H9 (cell line): ENCODE measurements at regions not wholly inside any gene's neighbourhood (a gene's known extent, or its start where the extent isn't known, plus 50 kb on each side); places are given as distances from the start of the nearest gene placed in this dataset.

Experiments
- DNase-seq: peaks from one replicate; pipeline ENCODE4 v3.0.0-alpha.2; 2017
- H2AFZ ChIP-seq: one replicate; pipeline ENCODE4 v1.6.1; 2013; ENCODE audit warnings: mild to moderate bottlenecking, low read length, control low read depth, moderate library complexity
- H2AK5ac ChIP-seq: 2 replicates; pipeline ENCODE4 v1.6.1; 2013; ENCODE audit warnings: low read length, control low read depth, mixed read lengths; ENCODE audit not compliant: insufficient read length
- H2BK120ac ChIP-seq: one replicate; pipeline ENCODE4 v1.6.1; 2013; ENCODE audit warnings: low read depth, mild to moderate bottlenecking, low read length, control low read depth, inconsistent platforms; ENCODE audit not compliant: poor library complexity, severe bottlenecking
- H2BK12ac ChIP-seq: 2 replicates; pipeline ENCODE4 v1.6.1; 2013; ENCODE audit warnings: low read length, control low read depth, mixed read lengths, low read depth; ENCODE audit not compliant: insufficient read length
- H2BK15ac ChIP-seq: 2 replicates; pipeline ENCODE4 v1.6.1; 2013; ENCODE audit warnings: low read depth, low read length, control low read depth
- H2BK20ac ChIP-seq: one replicate; pipeline ENCODE4 v1.6.1; 2013; ENCODE audit warnings: low read depth, mild to moderate bottlenecking, low read length, control low read depth, inconsistent platforms; ENCODE audit not compliant: poor library complexity, severe bottlenecking
- H2BK5ac ChIP-seq: 2 replicates; pipeline ENCODE4 v1.6.1; 2013; ENCODE audit warnings: low read length, control low read depth, mixed read lengths; ENCODE audit not compliant: insufficient read length
- H3K14ac ChIP-seq: 2 replicates; pipeline ENCODE4 v1.6.1; 2013; ENCODE audit warnings: low read length, control low read depth; ENCODE audit not compliant: insufficient read depth
- H3K18ac ChIP-seq: 2 replicates; pipeline ENCODE4 v1.6.1; 2013; ENCODE audit warnings: low read depth, mild to moderate bottlenecking, mixed read lengths, low read length, control low read depth; ENCODE audit not compliant: insufficient read length
- H3K23ac ChIP-seq: 2 replicates; pipeline ENCODE4 v1.6.1; 2013; ENCODE audit warnings: low read length, control low read depth, mixed read lengths, low read depth; ENCODE audit not compliant: insufficient read length
- H3K23me2 ChIP-seq: 2 replicates; pipeline ENCODE4 v1.6.1; 2013; ENCODE audit warnings: low read depth, mild to moderate bottlenecking, mixed read lengths, low read length, control low read depth; ENCODE audit not compliant: insufficient read length, poor library complexity, severe bottlenecking
- H3K27ac ChIP-seq: 2 replicates; pipeline ENCODE4 v1.5.1; 2013; ENCODE audit warnings: low read length, control low read depth, mixed read lengths, low read depth; ENCODE audit not compliant: insufficient read length
- H3K27me3 ChIP-seq: 2 replicates; pipeline ENCODE4 v1.6.1; 2013; ENCODE audit warnings: low read length, control low read depth, inconsistent platforms; ENCODE audit not compliant: insufficient read depth
- H3K4ac ChIP-seq: 2 replicates; pipeline ENCODE4 v1.6.1; 2013; ENCODE audit warnings: low read depth, mild to moderate bottlenecking, control low read depth, inconsistent platforms, low read length, moderate library complexity
- H3K4me1 ChIP-seq: 2 replicates; pipeline ENCODE4 v1.6.1; 2013; ENCODE audit warnings: low read length, control low read depth, inconsistent platforms; ENCODE audit not compliant: insufficient read depth
- H3K4me2 ChIP-seq: 2 replicates; pipeline ENCODE4 v1.6.1; 2013; ENCODE audit warnings: low read length, control low read depth, mixed read lengths; ENCODE audit not compliant: insufficient read length, insufficient read depth
- H3K56ac ChIP-seq: 2 replicates; pipeline ENCODE4 v1.6.1; 2013; ENCODE audit warnings: low read depth, mild to moderate bottlenecking, mixed read lengths, low read length, control low read depth; ENCODE audit not compliant: insufficient read length
- H3K79me1 ChIP-seq: 2 replicates; pipeline ENCODE4 v1.6.1; 2013; ENCODE audit warnings: low read depth, mild to moderate bottlenecking, moderate library complexity, low read length, control low read depth, inconsistent platforms; ENCODE audit not compliant: insufficient read depth, poor library complexity, severe bottlenecking
- H3K79me2 ChIP-seq: 2 replicates; pipeline ENCODE4 v1.6.1; 2013; ENCODE audit warnings: low read length, control low read depth, inconsistent platforms; ENCODE audit not compliant: insufficient read depth
- H3K9ac ChIP-seq: 2 replicates; pipeline ENCODE4 v1.6.1; 2013; ENCODE audit warnings: low read length, control low read depth, mixed read lengths; ENCODE audit not compliant: insufficient read length; ENCODE audit errors: extremely low read depth
- H3K9me3 ChIP-seq: one replicate; pipeline ENCODE4 v1.6.1; 2013; ENCODE audit warnings: low read depth, low read length, inconsistent platforms; ENCODE audit not compliant: control insufficient read depth
- H3T11ph ChIP-seq: one replicate; pipeline ENCODE4 v1.6.1; 2013; ENCODE audit warnings: mild to moderate bottlenecking, low read length, control low read depth, inconsistent platforms
- H4K20me1 ChIP-seq: one replicate; pipeline ENCODE4 v1.6.1; 2013; ENCODE audit not compliant: control insufficient read depth, insufficient read length, insufficient read depth
- H4K5ac ChIP-seq: 2 replicates; pipeline ENCODE4 v1.6.1; 2013; ENCODE audit warnings: low read depth, mild to moderate bottlenecking, mixed read lengths, low read length, control low read depth; ENCODE audit not compliant: insufficient read length
- H4K8ac ChIP-seq: replicated peaks from 2 replicates; pipeline ENCODE4 v1.6.1; 2013; ENCODE audit warnings: low read length, control low read depth, mixed read lengths, low read depth; ENCODE audit not compliant: insufficient read length
- H4K91ac ChIP-seq: 2 replicates; pipeline ENCODE4 v1.6.1; 2013; ENCODE audit warnings: low read depth, mild to moderate bottlenecking, moderate library complexity, mixed read lengths, low read length, control low read depth; ENCODE audit not compliant: insufficient read length
- H3K27ac Mint-ChIP-seq, 3 experiments: 2 replicates in 2 of 3; 3 replicates in 1 of 3; pipeline ENCODE4 v1.8.0; 2020 to 2021; ENCODE audit warnings: mixed read lengths in 3 of 3, mild to moderate bottlenecking in 1 of 3, moderate library complexity in 1 of 3
- H3K27me3 Mint-ChIP-seq: 2 replicates; pipeline ENCODE4 v1.8.0; 2021; ENCODE audit warnings: low read depth, mild to moderate bottlenecking, moderate library complexity, mixed read lengths
- H3K36me3 Mint-ChIP-seq, 3 experiments: 2 replicates in 2 of 3; 3 replicates in 1 of 3; pipeline ENCODE4 v1.8.0; 2020 to 2021; ENCODE audit warnings: low read depth in 3 of 3, mixed read lengths in 3 of 3; ENCODE audit not compliant: insufficient read depth in 1 of 3
- H3K4me1 Mint-ChIP-seq, 2 experiments: 2 replicates each; pipeline ENCODE4 v1.8.0; 2020; ENCODE audit warnings: mixed read lengths in 2 of 2
- H3K4me3 Mint-ChIP-seq, 2 experiments: 2 replicates in 1 of 2; 3 replicates in 1 of 2; pipeline ENCODE4 v1.8.0; 2020 to 2021; ENCODE audit warnings: mild to moderate bottlenecking in 2 of 2, mixed read lengths in 2 of 2, moderate library complexity in 1 of 2
- H3K9me3 Mint-ChIP-seq, 2 experiments: 2 replicates in 1 of 2; 3 replicates in 1 of 2; pipeline ENCODE4 v1.8.0; 2020; ENCODE audit warnings: mild to moderate bottlenecking in 2 of 2, mixed read lengths in 2 of 2, moderate library complexity in 1 of 2
- WGBS: extraction: QIAGEN DNeasy Blood & Tissue Kit; methylation state at CpG from one replicate; pipeline ENCODE4 v1.1.7; 2013; ENCODE audit warnings: missing lambda C conversion rate, low lambda C conversion rate, mixed read lengths; ENCODE audit not compliant: insufficient read length; ENCODE audit errors: extremely low coverage; 5-methylcytosine and 5-hydroxymethylcytosine counted together
- TF ChIP-seq, protein P1 (sequence below): fragments of 200-600 bp; sonication (generic); conservative IDR thresholded peaks from 3 replicates; pipeline ENCODE4 v1.8.0; 2021; ENCODE audit warnings: antibody characterized with exemption, mild to moderate bottlenecking

DNA sequence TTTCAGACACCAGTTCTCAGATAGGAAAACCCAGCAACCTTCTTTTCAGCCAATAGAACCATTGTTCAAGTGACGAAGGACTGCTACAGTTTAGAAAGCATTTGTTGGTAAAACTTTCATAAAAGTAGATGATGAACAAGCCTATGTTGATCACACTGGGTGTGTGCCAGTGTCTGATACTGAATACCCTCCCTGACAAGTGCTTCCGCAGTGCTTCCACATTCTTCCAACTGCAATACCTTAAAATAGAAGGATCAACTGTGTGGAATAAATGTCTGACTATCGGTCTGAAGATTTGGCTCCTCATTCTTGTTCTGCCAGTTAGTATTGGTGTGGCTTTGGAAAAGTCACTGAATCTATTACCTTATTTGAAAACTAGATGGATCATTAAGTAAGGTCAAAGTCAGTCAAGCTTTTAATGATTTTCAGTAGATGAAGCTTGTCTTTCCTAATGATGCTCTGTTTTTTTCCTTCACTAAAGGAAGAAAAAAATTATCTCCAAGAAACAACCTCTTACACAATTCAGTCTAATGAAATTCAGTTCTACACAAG lies 479.4 kb upstream of the CBLB start:
- Histone ChIP-seq H3K79me1 (no peaks in the 10 kb centered on the region), H3K23ac (no peak overlapping the region), H3K23me2 (no peaks in the 10 kb centered on the region), H3K18ac (no peak overlapping the region), H2BK5ac (no peak overlapping the region), H3K4ac (no peak overlapping the region), H2BK120ac (no peak overlapping the region), H3K27me3 (no peaks in the 10 kb centered on the region), H3K4me2 (no peak overlapping the region), H3K14ac (no peak overlapping the region), H4K8ac (no peak overlapping the region), H4K91ac (no peak overlapping the region), H2BK12ac (no peak overlapping the region), H2BK20ac (no peak overlapping the region), H4K20me1 (no peaks in the 10 kb centered on the region), H2AFZ (no peak overlapping the region), H3K9me3 (no peaks in the 10 kb centered on the region), H3K27ac (no peak overlapping the region), H3T11ph (no peak overlapping the region), H3K9ac (no peak overlapping the region), H3K79me2 (no peaks in the 10 kb centered on the region), H3K56ac (no peak overlapping the region), H2BK15ac (no peak overlapping the region), H3K4me1 (no peaks in the 10 kb centered on the region), H4K5ac (no peak overlapping the region), H2AK5ac (no peak overlapping the region)
- Mint-ChIP-seq H3K4me1 (peaks cover 0 to 4% of the 10 kb centered on the region in 2 experiments; a peak in 1 of 4 replicates), H3K9me3 (peaks cover 0 to 4% of the 10 kb centered on the region in 2 experiments; a peak in 1 of 5 replicates), H3K36me3 (no peaks in the 10 kb centered on the region; a peak in 1 of 7 replicates), H3K4me3 (no peak overlapping the region), H3K27ac (no peak overlapping the region), H3K27me3 (no peaks in the 10 kb centered on the region)
- TF ChIP-seq, protein P1, sequence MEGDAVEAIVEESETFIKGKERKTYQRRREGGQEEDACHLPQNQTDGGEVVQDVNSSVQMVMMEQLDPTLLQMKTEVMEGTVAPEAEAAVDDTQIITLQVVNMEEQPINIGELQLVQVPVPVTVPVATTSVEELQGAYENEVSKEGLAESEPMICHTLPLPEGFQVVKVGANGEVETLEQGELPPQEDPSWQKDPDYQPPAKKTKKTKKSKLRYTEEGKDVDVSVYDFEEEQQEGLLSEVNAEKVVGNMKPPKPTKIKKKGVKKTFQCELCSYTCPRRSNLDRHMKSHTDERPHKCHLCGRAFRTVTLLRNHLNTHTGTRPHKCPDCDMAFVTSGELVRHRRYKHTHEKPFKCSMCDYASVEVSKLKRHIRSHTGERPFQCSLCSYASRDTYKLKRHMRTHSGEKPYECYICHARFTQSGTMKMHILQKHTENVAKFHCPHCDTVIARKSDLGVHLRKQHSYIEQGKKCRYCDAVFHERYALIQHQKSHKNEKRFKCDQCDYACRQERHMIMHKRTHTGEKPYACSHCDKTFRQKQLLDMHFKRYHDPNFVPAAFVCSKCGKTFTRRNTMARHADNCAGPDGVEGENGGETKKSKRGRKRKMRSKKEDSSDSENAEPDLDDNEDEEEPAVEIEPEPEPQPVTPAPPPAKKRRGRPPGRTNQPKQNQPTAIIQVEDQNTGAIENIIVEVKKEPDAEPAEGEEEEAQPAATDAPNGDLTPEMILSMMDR: no peak
- WGBS: no CpG with 5 or more reads among the region's 3 CpGs
- no peak for DNase-seq
